Psoas muscle (tissue), 7 donors: ENCODE measurements at regions not wholly inside any gene's neighbourhood (a gene's known extent, or its start where the extent isn't known, plus 50 kb on each side); places are given as distances from the start of the nearest gene placed in this dataset.

ENCODE experiments used
- ATAC-seq, 4 donors: fragments of 200-7000 bp; cut with Tn5 transposase; one replicate each; pipeline ENCODE4 v1.9.1; 2020; ENCODE audit warnings: moderate library complexity in 3 of 4, mild to moderate bottlenecking in 2 of 4
- DNase-seq, 2 donors: peaks; one replicate each; pipeline ENCODE4 v3.0.0-alpha.2; 2020
- H3K27ac ChIP-seq: fragments of 200-600 bp; one replicate; pipeline ENCODE4 v1.8.0; 2022
- H3K27me3 ChIP-seq, 3 donors: fragments of 200-600 bp in 1 of 3; one replicate each; pipeline versions ENCODE4 v1.6.1 to v1.8.0; 2013 to 2022; ENCODE audit warnings: low read length in 2 of 3, mild to moderate bottlenecking in 2 of 3, moderate library complexity in 1 of 3; ENCODE audit not compliant: insufficient read depth in 3 of 3
- H3K36me3 ChIP-seq, 2 donors: fragments of 200-600 bp in 1 of 2; one replicate each; pipeline versions ENCODE4 v1.6.1 to v1.8.0; 2013 to 2022; ENCODE audit warnings: low read depth in 1 of 2, mild to moderate bottlenecking in 1 of 2, moderate library complexity in 1 of 2; ENCODE audit not compliant: insufficient read depth in 1 of 2
- H3K4me1 ChIP-seq: fragments of 200-600 bp; one replicate; pipeline ENCODE4 v1.8.0; 2022
- H3K4me3 ChIP-seq: fragments of 200-600 bp; one replicate; pipeline ENCODE4 v1.8.0; 2022; ENCODE audit warnings: mild to moderate bottlenecking
- H3K9me3 ChIP-seq: fragments of 200-600 bp; one replicate; pipeline ENCODE4 v1.8.0; 2022
- CTCF ChIP-seq: fragments of 200-600 bp; IDR thresholded peaks from one replicate; pipeline ENCODE4 v1.8.0; 2022; ENCODE audit warnings: antibody characterized with exemption
- WGBS, 3 donors: extraction: QIAGEN DNeasy Blood & Tissue Kit; methylation state at CpG; one replicate each; pipeline versions ENCODE4 v1.1.6 to v1.1.7; 2013; 5-methylcytosine and 5-hydroxymethylcytosine counted together
- intact Hi-C, 2 donors: fragments of 100-400 bp; cut with DNase I; formaldehyde crosslinking; loops; one replicate each; pipeline versions ENCODE4 v1.11.0 to v1.14.2; 2022
- donor health status: healthy with polysubstance abuse.
- donor health status: DM: no; HTN: no; CAD: no; lungs with moderate emphysema.
- donor health status: Bipolar disorder and iron deficiency.
- donor health status: healthy.
- donor health status: DM: yes; HTN: yes; CAD: no.
- donor health status: DM: no; HTN: no; CAD: no.
- donor health status: DM: yes; HTN: yes; CAD: no.

- no peaks in the 10 kb centered on the region for H3K27me3 ChIP-seq
- no peaks in the 10 kb centered on the region for H3K9me3 ChIP-seq
- no peak overlapping the region for H3K4me3 ChIP-seq
- no peaks in the 10 kb centered on the region for H3K4me1 ChIP-seq
- H3K27ac ChIP-seq = no peak overlapping the region
- WGBS, 3 donors = 35 to 53% (median 36%) methylated on average over 1 of the region's 1 CpG
- intact Hi-C loops = no loop called here
- DNase-seq (no peak), ATAC-seq (no peak)
- no peaks in the 10 kb centered on the region for H3K36me3 ChIP-seq
- no peak for TF ChIP-seq CTCF
These were observed 286.5 kb upstream of the CDH7 start for GRCh38 chr18:65464361-65464760.

DNA sequence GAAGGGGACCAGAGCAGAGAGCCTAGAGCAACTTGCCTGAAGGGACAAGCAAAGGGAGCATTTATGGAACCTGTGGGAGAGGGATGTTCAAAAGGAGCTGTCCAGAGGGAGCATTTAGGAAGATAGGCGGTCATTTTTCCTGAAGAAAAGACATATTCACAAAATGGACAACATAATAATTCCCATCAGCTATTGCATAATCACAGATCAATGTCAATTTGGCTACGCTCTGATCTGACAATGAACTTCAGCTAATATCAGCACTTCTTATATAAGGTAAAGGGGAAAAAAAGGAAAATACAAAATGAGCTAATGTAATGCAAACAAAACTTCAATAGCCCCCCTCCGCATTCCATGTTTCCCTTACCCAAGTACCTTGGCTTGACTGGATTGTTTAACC, 291.1 kb upstream of the CDH7 start:
- no peaks in the 10 kb centered on the region for H3K9me3 ChIP-seq
- no peak for DNase-seq
- no peak overlapping the region for H3K4me3 ChIP-seq
- no peaks in the 10 kb centered on the region for H3K36me3 ChIP-seq
- ATAC-seq = no peak
- H3K27ac ChIP-seq = no peak overlapping the region
- no peaks in the 10 kb centered on the region for H3K27me3 ChIP-seq
- no peaks in the 10 kb centered on the region for H3K4me1 ChIP-seq
- TF ChIP-seq CTCF = no peak
- WGBS, 3 donors = 90 to 95% (median 90%) methylated on average over 3 of the region's 3 CpGs
- intact Hi-C loops = no loop called here

DNA sequence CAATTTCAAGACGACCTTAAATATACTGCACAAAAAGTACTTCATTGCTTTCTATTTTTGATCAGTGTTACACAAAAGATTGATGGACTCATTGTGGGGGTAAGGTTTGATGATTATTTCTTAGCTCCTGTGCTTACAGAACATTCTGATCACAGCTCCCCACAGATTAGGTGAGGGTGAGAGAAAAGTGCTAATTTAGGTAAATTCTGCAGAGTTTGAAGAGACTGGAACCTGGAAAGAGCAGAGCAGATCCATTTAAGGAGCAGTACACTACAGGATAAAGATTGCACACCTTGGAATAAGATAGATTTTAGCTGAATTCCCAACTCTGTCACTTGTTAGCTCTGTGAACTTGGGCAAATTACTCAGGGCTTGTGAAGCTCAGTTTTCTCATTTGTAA, 291.9 kb upstream of the CDH7 start:
- H3K27me3 ChIP-seq = no peaks in the 10 kb centered on the region
- no peaks in the 10 kb centered on the region for H3K9me3 ChIP-seq
- 69 to 71% (median 71%) methylated on average over 1 of the region's 1 CpG for WGBS, 3 donors
- no peak overlapping the region for H3K27ac ChIP-seq
- no peak for TF ChIP-seq CTCF
- ATAC-seq = no peak
- DNase-seq = no peak
- no peaks in the 10 kb centered on the region for H3K4me1 ChIP-seq
- intact Hi-C loops = no loop called here
- no peaks in the 10 kb centered on the region for H3K36me3 ChIP-seq
- no peak overlapping the region for H3K4me3 ChIP-seq

- no peaks in the 10 kb centered on the region for H3K27me3 ChIP-seq
- WGBS, 3 donors = 47 to 60% (median 53%) methylated on average over 3 of the region's 3 CpGs
- no peak overlapping the region for H3K27ac ChIP-seq
- intact Hi-C loops = no loop called here
- DNase-seq = no peak
- H3K36me3 ChIP-seq = no peaks in the 10 kb centered on the region
- ATAC-seq = no peak
- H3K4me1 ChIP-seq = no peaks in the 10 kb centered on the region
- TF ChIP-seq CTCF = no peak
- H3K4me3 ChIP-seq = no peak overlapping the region
- H3K9me3 ChIP-seq = no peaks in the 10 kb centered on the region
These were observed 311.6 kb upstream of the CDH7 start for GRCh38 chr18:65439188-65439587.

DNA sequence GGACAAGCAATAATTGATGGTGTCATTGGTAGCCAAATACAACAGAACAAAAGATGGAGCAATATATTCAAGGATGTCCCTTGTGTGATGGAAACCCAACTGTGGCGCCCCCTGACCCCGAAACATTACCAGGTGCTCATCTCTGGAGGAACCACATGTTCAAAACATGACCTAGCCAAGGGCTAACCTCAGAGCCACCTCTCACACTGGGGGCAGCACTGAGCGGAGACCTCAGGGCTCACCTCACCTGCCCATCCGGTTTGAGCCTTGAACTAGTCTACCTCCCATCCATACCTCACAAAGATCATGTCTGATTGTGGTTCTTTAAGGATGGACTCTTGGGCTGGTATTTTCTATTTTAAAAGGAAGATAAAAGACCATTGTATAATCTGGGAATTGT, 314.4 kb upstream of the CDH7 start:
- DNase-seq (no peak), ATAC-seq (no peak)
- 86 to 92% (median 91%) methylated on average over 4 of the region's 4 CpGs for WGBS, 3 donors
- TF ChIP-seq CTCF = no peak
- H3K9me3 ChIP-seq = no peaks in the 10 kb centered on the region
- H3K36me3 ChIP-seq = no peaks in the 10 kb centered on the region
- H3K27me3 ChIP-seq = no peaks in the 10 kb centered on the region
- H3K27ac ChIP-seq = no peak overlapping the region
- no peak overlapping the region for H3K4me3 ChIP-seq
- intact Hi-C loops = no loop called here
- no peaks in the 10 kb centered on the region for H3K4me1 ChIP-seq
